ENCODE measurements at regions not wholly inside any gene's neighbourhood (a gene's known extent, or its start where the extent isn't known, plus 50 kb on each side); places are given as distances from the start of the nearest gene placed in this dataset.

GRCh38 chr14:43022094-43022800, 1415.6 kb downstream of the LRFN5 start:
- Histone ChIP-seq H3K79me2 (ENCODE audit: control insufficient read depth, low read length) (no peaks in the 10 kb centered on the region), H3K36me3 (ENCODE audit: control insufficient read depth, low read length) (no peaks in the 10 kb centered on the region), H3K27ac (ENCODE audit: low read depth, low read length) (no peak overlapping the region), H3K4me2 (ENCODE audit: low read length) (no peak overlapping the region), H3K9me3 (ENCODE audit: control insufficient read depth, insufficient read depth, low read length) (no peaks in the 10 kb centered on the region), H3K27me3 (ENCODE audit: control insufficient read depth, low read length) (no peaks in the 10 kb centered on the region), H3K9me2 (replicated peaks; ENCODE audit: control insufficient read depth, low read length) (no peaks in the 10 kb centered on the region), H4K20me1 (ENCODE audit: control insufficient read depth, insufficient read depth, low read depth, low read length) (no peaks in the 10 kb centered on the region), H3F3A (ENCODE audit: control insufficient read depth, insufficient read depth) (no peaks in the 10 kb centered on the region), H3K4me3 (ENCODE audit: low read length) (no peak overlapping the region), H3K4me1 (ENCODE audit: control insufficient read depth, low read length) (no peaks in the 10 kb centered on the region)
- TF ChIP-seq EZH2phosphoT487 (IDR thresholded peaks at IDR 0.05; ENCODE audit: borderline replicate concordance, low read length) (no peak), CTCF (IDR thresholded peaks at IDR 0.05; ENCODE audit: low read depth, low read length, poor library complexity, severe bottlenecking) (no peak)

- Histone ChIP-seq H3K36me3 (ENCODE audit: control insufficient read depth, low read length) (no peaks in the 10 kb centered on the region), H3K27me3 (ENCODE audit: control insufficient read depth, low read length) (no peaks in the 10 kb centered on the region), H3K9me3 (ENCODE audit: control insufficient read depth, insufficient read depth, low read length) (no peaks in the 10 kb centered on the region), H3K4me1 (ENCODE audit: control insufficient read depth, low read length) (no peaks in the 10 kb centered on the region), H3F3A (ENCODE audit: control insufficient read depth, insufficient read depth) (no peaks in the 10 kb centered on the region), H4K20me1 (ENCODE audit: control insufficient read depth, insufficient read depth, low read depth, low read length) (no peaks in the 10 kb centered on the region), H3K4me3 (ENCODE audit: low read length) (no peak overlapping the region), H3K9me2 (replicated peaks; ENCODE audit: control insufficient read depth, low read length) (no peaks in the 10 kb centered on the region), H3K27ac (ENCODE audit: low read depth, low read length) (no peak overlapping the region), H3K79me2 (ENCODE audit: control insufficient read depth, low read length) (no peaks in the 10 kb centered on the region), H3K4me2 (ENCODE audit: low read length) (no peak overlapping the region)
- TF ChIP-seq CTCF (IDR thresholded peaks at IDR 0.05; ENCODE audit: low read depth, low read length, poor library complexity, severe bottlenecking) (no peak), EZH2phosphoT487 (IDR thresholded peaks at IDR 0.05; ENCODE audit: borderline replicate concordance, low read length) (no peak)
These were observed 1413.2 kb downstream of the LRFN5 start for GRCh38 chr14:43019826-43020225.

- Histone ChIP-seq H3F3A (ENCODE audit: control insufficient read depth, insufficient read depth) (no peaks in the 10 kb centered on the region), H3K36me3 (ENCODE audit: control insufficient read depth, low read length) (no peaks in the 10 kb centered on the region), H3K27ac (ENCODE audit: low read depth, low read length) (no peak overlapping the region), H3K4me1 (ENCODE audit: control insufficient read depth, low read length) (no peaks in the 10 kb centered on the region), H3K9me2 (replicated peaks; ENCODE audit: control insufficient read depth, low read length) (no peaks in the 10 kb centered on the region), H3K4me3 (ENCODE audit: low read length) (no peak overlapping the region), H3K79me2 (ENCODE audit: control insufficient read depth, low read length) (no peaks in the 10 kb centered on the region), H4K20me1 (ENCODE audit: control insufficient read depth, insufficient read depth, low read depth, low read length) (no peaks in the 10 kb centered on the region), H3K27me3 (ENCODE audit: control insufficient read depth, low read length) (no peaks in the 10 kb centered on the region), H3K9me3 (ENCODE audit: control insufficient read depth, insufficient read depth, low read length) (peaks cover 3% of the 10 kb centered on the region; the same call in 1 of the 2 replicates), H3K4me2 (ENCODE audit: low read length) (no peak overlapping the region)
- TF ChIP-seq CTCF (IDR thresholded peaks at IDR 0.05; ENCODE audit: low read depth, low read length, poor library complexity, severe bottlenecking): no peak
- no peak for TF ChIP-seq EZH2phosphoT487 (IDR thresholded peaks at IDR 0.05; ENCODE audit: borderline replicate concordance, low read length)
These were observed 1407.7 kb downstream of the LRFN5 start for GRCh38 chr14:43014338-43014737.
